SU-DHL-6 (cell line): ENCODE measurements at regions not wholly inside any gene's neighbourhood (a gene's known extent, or its start where the extent isn't known, plus 50 kb on each side); places are given as distances from the start of the nearest gene placed in this dataset.

Experiments
- CTCF ChIP-seq: fragments of 200-600 bp; sonication (generic); IDR thresholded peaks from one replicate; pipeline ENCODE4 v1.5.1; 2017; ENCODE audit warnings: antibody characterized with exemption, mild to moderate bottlenecking, low read length, moderate library complexity; ENCODE audit not compliant: insufficient read depth, poor library complexity, severe bottlenecking
- EZH2phosphoT487 ChIP-seq: fragments of 200-600 bp; sonication (generic), shearing (Covaris generic); conservative IDR thresholded peaks from 2 replicates; pipeline ENCODE4 v1.6.1; 2018; ENCODE audit warnings: mild to moderate bottlenecking, antibody characterized with exemption, low read length, moderate library complexity, mixed read lengths

DNA sequence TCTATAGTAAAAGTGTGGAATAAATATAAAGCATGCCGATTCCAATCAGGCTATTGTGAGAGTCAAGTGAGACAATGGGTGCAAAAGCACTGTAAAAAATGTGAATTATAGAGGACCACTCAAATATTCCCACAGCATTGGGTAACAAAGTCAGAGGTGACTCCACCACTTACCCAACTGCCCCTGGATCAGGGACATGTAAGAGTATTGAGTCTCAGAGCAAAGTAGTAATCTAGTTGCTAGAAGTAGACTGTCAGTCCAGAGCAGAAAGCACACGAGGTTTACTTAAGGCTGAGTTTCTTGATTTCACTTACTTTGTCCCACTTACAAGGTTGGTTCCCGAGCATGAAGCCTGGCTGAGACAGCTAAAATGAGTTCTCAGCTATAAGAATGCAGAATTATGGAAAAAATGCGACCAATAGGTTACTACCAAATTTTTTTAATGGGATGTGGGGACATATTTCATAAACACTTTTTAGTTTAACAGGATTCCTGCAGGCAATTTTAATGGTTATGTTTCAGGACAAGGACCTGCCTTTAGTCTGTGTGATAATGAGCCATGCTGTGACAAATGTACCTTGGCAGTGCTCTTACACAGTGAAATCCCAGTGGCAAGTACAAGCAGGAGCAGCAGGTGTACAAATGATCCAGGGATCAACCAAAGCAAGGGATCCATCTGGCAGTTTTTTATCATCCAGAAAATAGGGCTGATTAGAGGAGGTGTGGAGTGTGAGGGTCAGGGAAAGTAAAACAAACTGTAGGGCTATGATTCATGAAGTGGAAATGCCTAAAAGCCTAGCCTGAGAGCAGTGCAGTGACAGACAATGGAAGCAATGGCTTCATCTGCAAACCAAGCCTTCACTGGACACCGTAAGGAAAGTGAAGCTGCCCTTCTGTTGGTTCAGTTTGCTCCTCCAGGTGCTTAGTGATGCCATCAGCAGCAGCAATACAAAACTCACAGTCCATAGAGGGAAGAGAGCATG lies 156.2 kb upstream of the SPAG17 start:
- TF ChIP-seq CTCF (no peak), EZH2phosphoT487 (no peak)
